ENCODE measurements at regions not wholly inside any gene's neighbourhood (a gene's known extent, or its start where the extent isn't known, plus 50 kb on each side); places are given as distances from the start of the nearest gene placed in this dataset.

DNA sequence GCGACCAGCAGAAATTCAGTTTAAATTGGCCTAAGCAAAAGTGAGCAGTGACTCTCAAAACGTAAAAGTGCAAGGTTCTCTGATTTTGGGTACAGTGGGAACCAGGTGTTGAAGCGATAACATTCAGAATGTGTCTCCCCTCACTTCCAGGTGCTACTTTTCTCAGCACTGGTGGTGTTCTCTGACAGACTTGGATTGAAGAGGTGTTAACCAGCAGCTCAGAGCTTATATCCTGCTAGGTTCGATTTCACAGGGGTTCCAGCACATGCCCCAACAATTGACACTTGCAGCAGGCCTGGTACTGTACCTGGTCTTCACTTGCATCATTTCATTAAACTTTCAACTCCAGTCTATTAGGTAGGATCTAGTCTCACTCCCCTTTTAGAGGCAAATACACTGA is 680.2 kb downstream of the VRK1 start:
- no peak overlapping the region for H3K27ac ChIP-seq
- DNase-seq (ENCODE audit: low spot score in 2 of 2), result no peak
- TF ChIP-seq POLR2A (IDR thresholded peaks at IDR 0.05) (no peak), POLR2AphosphoS5 (IDR thresholded peaks at IDR 0.05) (no peak)
- TF ChIP-seq, protein P1, sequence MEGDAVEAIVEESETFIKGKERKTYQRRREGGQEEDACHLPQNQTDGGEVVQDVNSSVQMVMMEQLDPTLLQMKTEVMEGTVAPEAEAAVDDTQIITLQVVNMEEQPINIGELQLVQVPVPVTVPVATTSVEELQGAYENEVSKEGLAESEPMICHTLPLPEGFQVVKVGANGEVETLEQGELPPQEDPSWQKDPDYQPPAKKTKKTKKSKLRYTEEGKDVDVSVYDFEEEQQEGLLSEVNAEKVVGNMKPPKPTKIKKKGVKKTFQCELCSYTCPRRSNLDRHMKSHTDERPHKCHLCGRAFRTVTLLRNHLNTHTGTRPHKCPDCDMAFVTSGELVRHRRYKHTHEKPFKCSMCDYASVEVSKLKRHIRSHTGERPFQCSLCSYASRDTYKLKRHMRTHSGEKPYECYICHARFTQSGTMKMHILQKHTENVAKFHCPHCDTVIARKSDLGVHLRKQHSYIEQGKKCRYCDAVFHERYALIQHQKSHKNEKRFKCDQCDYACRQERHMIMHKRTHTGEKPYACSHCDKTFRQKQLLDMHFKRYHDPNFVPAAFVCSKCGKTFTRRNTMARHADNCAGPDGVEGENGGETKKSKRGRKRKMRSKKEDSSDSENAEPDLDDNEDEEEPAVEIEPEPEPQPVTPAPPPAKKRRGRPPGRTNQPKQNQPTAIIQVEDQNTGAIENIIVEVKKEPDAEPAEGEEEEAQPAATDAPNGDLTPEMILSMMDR (IDR thresholded peaks at IDR 0.05), result no peak
- no peaks in the 10 kb centered on the region for H3K27me3 ChIP-seq
- intact Hi-C loops (cut with DNase I; ENCODE audit: low total_unique reads), result no loop called here
- H3K36me3 ChIP-seq, result no peaks in the 10 kb centered on the region
- H3K9me3 ChIP-seq, result no peaks in the 10 kb centered on the region
- H3K4me1 ChIP-seq, result no peaks in the 10 kb centered on the region
- no peak overlapping the region for H3K4me3 ChIP-seq

DNA sequence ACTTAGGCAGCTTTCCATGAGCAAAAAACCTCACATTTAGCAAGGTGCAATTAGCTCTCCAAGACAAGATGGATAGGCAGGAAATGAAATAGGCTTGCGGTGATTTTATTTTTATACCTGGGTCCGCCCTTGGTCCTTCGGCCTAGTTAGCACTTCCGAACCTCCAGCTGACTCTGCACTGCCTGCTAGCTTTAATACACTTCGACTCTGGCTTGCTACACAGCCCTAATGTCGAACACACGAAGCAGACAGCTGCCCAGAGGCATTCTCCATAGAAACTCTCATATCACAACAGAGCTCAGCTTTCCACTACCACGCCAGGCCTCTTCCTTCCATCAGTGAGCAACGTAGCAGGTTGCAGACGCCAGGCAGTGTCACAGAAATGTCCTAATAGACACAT is 688.0 kb downstream of the VRK1 start:
- no peak for DNase-seq (ENCODE audit: low spot score in 2 of 2)
- TF ChIP-seq POLR2A (IDR thresholded peaks at IDR 0.05) (no peak), POLR2AphosphoS5 (IDR thresholded peaks at IDR 0.05) (no peak)
- TF ChIP-seq, protein P1 (IDR thresholded peaks at IDR 0.05), result no peak
- no peaks in the 10 kb centered on the region for H3K36me3 ChIP-seq
- H3K4me1 ChIP-seq, result no peaks in the 10 kb centered on the region
- H3K27me3 ChIP-seq, result no peaks in the 10 kb centered on the region
- no peak overlapping the region for H3K27ac ChIP-seq
- no peaks in the 10 kb centered on the region for H3K9me3 ChIP-seq
- intact Hi-C loops (cut with DNase I; ENCODE audit: low total_unique reads), result no loop called here
- no peak overlapping the region for H3K4me3 ChIP-seq

DNA sequence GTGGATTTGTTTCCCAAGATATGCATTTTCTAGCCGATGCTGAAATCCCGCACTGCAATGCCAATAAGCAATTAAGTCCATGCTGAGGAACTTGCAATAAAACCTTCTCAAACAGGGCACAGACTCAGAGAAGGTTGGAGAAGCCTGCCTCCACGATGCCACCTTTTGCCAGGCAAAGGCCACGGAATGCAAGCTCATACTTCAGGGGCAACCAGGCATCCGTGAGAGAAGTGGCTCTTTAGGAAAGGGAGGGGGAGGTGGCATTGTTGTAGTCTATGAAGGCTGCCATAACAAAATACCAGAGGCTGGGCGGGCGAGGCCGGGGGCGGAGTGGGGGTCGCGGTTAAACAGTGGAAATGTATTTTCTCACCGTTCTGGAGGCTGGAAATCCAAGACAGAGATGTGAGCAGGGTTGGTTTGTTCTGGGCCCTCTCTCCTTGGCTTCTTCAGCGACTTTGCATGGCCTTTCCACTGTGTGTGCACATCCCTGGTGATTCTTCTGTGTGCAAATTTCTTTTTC is 689.5 kb downstream of the VRK1 start:
- TF ChIP-seq POLR2AphosphoS5 (IDR thresholded peaks at IDR 0.05) (no peak), POLR2A (IDR thresholded peaks at IDR 0.05) (no peak)
- TF ChIP-seq, protein P1 (IDR thresholded peaks at IDR 0.05), result no peak
- H3K36me3 ChIP-seq, result no peaks in the 10 kb centered on the region
- no peak overlapping the region for H3K4me3 ChIP-seq
- no peaks in the 10 kb centered on the region for H3K9me3 ChIP-seq
- intact Hi-C loops (cut with DNase I; ENCODE audit: low total_unique reads), result no loop called here
- no peak for DNase-seq (ENCODE audit: low spot score in 2 of 2)
- H3K27me3 ChIP-seq, result no peaks in the 10 kb centered on the region
- no peak overlapping the region for H3K27ac ChIP-seq
- H3K4me1 ChIP-seq, result no peaks in the 10 kb centered on the region

DNA sequence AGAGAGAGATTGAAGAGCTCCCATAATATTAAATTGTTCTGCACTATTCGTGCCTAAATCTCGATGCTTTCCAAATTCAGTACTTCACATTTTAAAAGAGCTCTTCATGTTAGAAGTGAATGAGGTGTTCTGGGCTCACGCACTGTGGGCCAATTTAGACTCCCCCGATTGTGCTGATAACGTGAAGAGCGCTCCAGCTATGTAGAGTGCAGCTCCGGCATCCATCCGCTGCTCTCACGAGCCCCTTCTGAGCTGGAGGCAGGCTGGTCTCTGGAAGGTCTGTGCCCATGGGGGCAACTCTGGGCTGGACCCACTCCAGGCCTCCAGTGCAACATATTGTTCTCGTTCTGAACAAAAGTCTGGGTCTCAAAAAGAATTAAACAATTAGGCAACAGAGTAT is 692.6 kb downstream of the VRK1 start:
- Histone ChIP-seq H3K9me3 (peaks cover 0 to 7% of the 10 kb centered on the region in 2 donors), H3K4me1 (no peaks in the 10 kb centered on the region), H3K27ac (no peak overlapping the region), H3K36me3 (no peaks in the 10 kb centered on the region), H3K4me3 (no peak overlapping the region), H3K27me3 (no peaks in the 10 kb centered on the region)
- intact Hi-C loops (cut with DNase I; ENCODE audit: low total_unique reads), result no loop called here
- DNase-seq (ENCODE audit: low spot score in 2 of 2), result no peak
- TF ChIP-seq POLR2A (IDR thresholded peaks at IDR 0.05), result no peak
- no peak for TF ChIP-seq POLR2AphosphoS5 (IDR thresholded peaks at IDR 0.05)
- TF ChIP-seq, protein P1 (IDR thresholded peaks at IDR 0.05), result no peak

DNA sequence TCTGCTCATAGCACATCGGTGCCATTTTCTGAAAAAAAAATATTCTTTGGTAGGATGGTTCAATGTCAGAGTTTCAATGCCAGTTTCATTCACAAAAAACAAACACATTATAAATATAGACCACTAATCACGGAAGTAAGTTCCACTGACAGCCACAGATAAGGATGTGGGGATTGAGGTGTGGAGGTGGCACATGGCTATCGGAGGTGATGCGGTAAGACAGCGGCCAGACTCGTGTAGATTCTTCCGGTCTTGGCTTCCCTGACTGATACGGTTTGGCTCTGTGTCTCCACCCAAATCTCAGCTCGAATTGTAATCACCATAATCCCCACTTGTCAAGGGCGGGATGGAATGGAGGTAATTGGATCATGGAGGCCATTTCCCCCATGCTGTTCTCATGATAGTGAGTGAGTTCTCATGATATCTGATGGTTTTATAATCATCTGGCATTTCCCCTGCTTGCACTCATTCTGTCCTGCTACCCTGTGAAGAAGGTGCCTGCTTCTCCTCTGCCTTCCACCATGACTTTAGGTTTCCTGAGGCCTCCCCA is 693.4 kb downstream of the VRK1 start:
- intact Hi-C loops (cut with DNase I; ENCODE audit: low total_unique reads), result no loop called here
- H3K27me3 ChIP-seq, result no peaks in the 10 kb centered on the region
- no peaks in the 10 kb centered on the region for H3K4me1 ChIP-seq
- no peak overlapping the region for H3K4me3 ChIP-seq
- TF ChIP-seq POLR2AphosphoS5 (IDR thresholded peaks at IDR 0.05) (no peak), POLR2A (IDR thresholded peaks at IDR 0.05) (no peak)
- TF ChIP-seq, protein P1 (IDR thresholded peaks at IDR 0.05), result no peak
- peaks cover 0 to 7% of the 10 kb centered on the region in 2 donors for H3K9me3 ChIP-seq
- no peaks in the 10 kb centered on the region for H3K36me3 ChIP-seq
- DNase-seq (ENCODE audit: low spot score in 2 of 2), result no peak
- no peak overlapping the region for H3K27ac ChIP-seq

All from breast epithelium (tissue), 4 donors.